IMR-90 (cell line): ENCODE measurements at regions not wholly inside any gene's neighbourhood (a gene's known extent, or its start where the extent isn't known, plus 50 kb on each side); places are given as distances from the start of the nearest gene placed in this dataset.

Experiments
- ATAC-seq: fragments of 200-7000 bp; cut with Tn5 transposase; 2 replicates; pipeline ENCODE4 v1.9.1; 2020; ENCODE audit warnings: low read depth, mild to moderate bottlenecking, moderate library complexity
- BruUV-seq: library from RNA; stranded (reverse); fragments of 400-500 nt; replicated peaks from 2 replicates; lab custom pipeline; 2021; lab: Mats Ljungman, UMichigan
- CTCF ChIA-PET: fragments of 300-600 bp; formaldehyde crosslinking; extraction: SDS; loops from one replicate; lab custom pipeline; 2021; ENCODE audit warnings: antibody characterized with exemption; lab: Yijun Ruan, JAX
- POLR2A ChIA-PET: fragments of 300-600 bp; sonication (Branson Sonifier 250); formaldehyde crosslinking; loops from one replicate; lab custom pipeline; 2022; ENCODE audit warnings: antibody characterized with exemption; ENCODE audit not compliant: unreplicated experiment; lab: Charles Lee
- DNase-seq: peaks from one replicate; pipeline ENCODE4 v3.0.0; 2013
- H2AFZ ChIP-seq: replicated peaks from 2 replicates; pipeline ENCODE3; 2013; ENCODE audit warnings: low read length, mild to moderate bottlenecking; ENCODE audit not compliant: poor library complexity
- H2AK5ac ChIP-seq: 2 replicates; pipeline ENCODE4 v1.6.1; 2013; ENCODE audit warnings: low read depth, low read length, inconsistent platforms
- H2AK9ac ChIP-seq: replicated peaks from 2 replicates; pipeline ENCODE3; 2013; ENCODE audit warnings: mild to moderate bottlenecking, low read depth, low read length, moderate library complexity; ENCODE audit not compliant: poor library complexity
- H2BK120ac ChIP-seq: 2 replicates; pipeline ENCODE4 v1.6.1; 2013; ENCODE audit warnings: low read depth, low read length, inconsistent platforms
- H2BK15ac ChIP-seq: 3 replicates; pipeline ENCODE4 v1.6.1; 2013; ENCODE audit warnings: low read depth, low read length, inconsistent platforms
- H2BK20ac ChIP-seq: 2 replicates; pipeline ENCODE4 v1.6.1; 2013; ENCODE audit warnings: low read depth, mild to moderate bottlenecking, inconsistent platforms, low read length, moderate library complexity
- H2BK5ac ChIP-seq: 2 replicates; pipeline ENCODE4 v1.6.1; 2013; ENCODE audit warnings: mild to moderate bottlenecking, low read depth, low read length, inconsistent platforms; ENCODE audit not compliant: poor library complexity, severe bottlenecking
- H3K14ac ChIP-seq: replicated peaks from 2 replicates; pipeline ENCODE4 v1.6.1; 2013; ENCODE audit warnings: low read depth, low read length, inconsistent platforms
- H3K18ac ChIP-seq: 2 replicates; pipeline ENCODE4 v1.6.1; 2013; ENCODE audit warnings: low read depth, low read length, control low read depth
- H3K23ac ChIP-seq: 2 replicates; pipeline ENCODE4 v1.6.1; 2013; ENCODE audit warnings: low read depth, low read length, inconsistent platforms
- H3K27ac ChIP-seq: 2 replicates; pipeline ENCODE4 v1.5.1; 2013; ENCODE audit warnings: mild to moderate bottlenecking, control low read depth, low read length; ENCODE audit not compliant: insufficient read depth
- H3K27me3 ChIP-seq: 2 replicates; pipeline ENCODE4 v1.6.1; 2013; ENCODE audit warnings: low read length; ENCODE audit not compliant: control insufficient read depth, insufficient read depth
- H3K36me3 ChIP-seq: 2 replicates; pipeline ENCODE4 v1.6.1; 2013; ENCODE audit warnings: low read length, mixed read lengths; ENCODE audit not compliant: control insufficient read depth, insufficient read depth
- H3K4ac ChIP-seq: 2 replicates; pipeline ENCODE4 v1.6.1; 2013; ENCODE audit warnings: low read depth, low read length, inconsistent platforms
- H3K4me1 ChIP-seq: 2 replicates; pipeline ENCODE4 v1.6.1; 2013; ENCODE audit warnings: low read length, mixed read lengths; ENCODE audit not compliant: control insufficient read depth, insufficient read depth
- H3K4me2 ChIP-seq: 2 replicates; pipeline ENCODE4 v1.6.1; 2013; ENCODE audit warnings: low read depth, mild to moderate bottlenecking, control low read depth, low read length, moderate library complexity
- H3K4me3 ChIP-seq: 2 replicates; pipeline ENCODE4 v1.5.1; 2013; ENCODE audit warnings: low read depth, mild to moderate bottlenecking, control low read depth, low read length, moderate library complexity; ENCODE audit not compliant: insufficient read depth
- H3K56ac ChIP-seq: 2 replicates; pipeline ENCODE4 v1.6.1; 2013; ENCODE audit warnings: low read length, inconsistent platforms; ENCODE audit not compliant: insufficient read depth; ENCODE audit errors: extremely low read depth
- H3K79me1 ChIP-seq, 2 experiments: 2 replicates each; pipeline ENCODE4 v1.6.1; 2013; ENCODE audit warnings: low read length in 2 of 2, inconsistent platforms in 1 of 2, low read depth in 1 of 2
- H3K9ac ChIP-seq: 2 replicates; pipeline ENCODE4 v1.6.1; 2013; ENCODE audit warnings: low read depth, low read length, control low read depth
- H3K9me1 ChIP-seq: 2 replicates; pipeline ENCODE4 v1.6.1; 2013; ENCODE audit warnings: low read length, inconsistent platforms; ENCODE audit not compliant: insufficient read depth
- H3K9me3 ChIP-seq: 2 replicates; pipeline ENCODE4 v1.6.1; 2013; ENCODE audit warnings: low read length; ENCODE audit not compliant: control insufficient read depth, insufficient read depth
- H4K20me1 ChIP-seq: 2 replicates; pipeline ENCODE4 v1.6.1; 2013; ENCODE audit warnings: low read length, inconsistent platforms; ENCODE audit not compliant: insufficient read depth
- H4K5ac ChIP-seq: 2 replicates; pipeline ENCODE4 v1.6.1; 2013; ENCODE audit warnings: mild to moderate bottlenecking, low read depth, low read length, control low read depth
- H4K8ac ChIP-seq, 2 experiments: 2 replicates each; pipeline ENCODE4 v1.6.1; 2013; ENCODE audit warnings: low read depth in 2 of 2, low read length in 2 of 2, control low read depth in 1 of 2, inconsistent platforms in 1 of 2
- H4K91ac ChIP-seq: 2 replicates; pipeline ENCODE4 v1.6.1; 2013; ENCODE audit warnings: low read depth, low read length, inconsistent platforms; ENCODE audit not compliant: insufficient read depth
- CEBPB ChIP-seq: IDR thresholded peaks from 2 replicates; pipeline ENCODE4 v1.6.1; 2012; ENCODE audit warnings: low read depth, low read length, improper control_type of control experiment
- RCOR1 ChIP-seq: IDR thresholded peaks from 2 replicates; pipeline ENCODE4 v1.6.1; 2012; ENCODE audit warnings: mild to moderate bottlenecking, low read length, improper control_type of control experiment; ENCODE audit not compliant: insufficient replicate concordance
- dilution Hi-C: fragments of 300-500 bp; cut with HindIII; formaldehyde crosslinking; loops from one replicate; pipeline ENCODE4 v1.14.3; 2018; ENCODE audit warnings: low sequenced_read_pairs; ENCODE audit not compliant: unreplicated experiment
- in situ Hi-C: fragments of 300-500 bp; cut with MboI; formaldehyde crosslinking; loops from 3 replicates; pipeline ENCODE4 v1.14.3; 2019; ENCODE audit warnings: low sequenced_read_pairs, inconsistent platforms, mixed read lengths
- intact Hi-C: fragments of 100-400 bp; cut with micrococcal nuclease; formaldehyde crosslinking; loops from 2 replicates; pipeline ENCODE4 v1.10.0; 2022

GRCh38 chr17:34798581-34798980, 162.7 kb downstream of the CCT6B start:
- POLR2A ChIA-PET, result no interaction called here
- no peak overlapping the region for H2BK15ac ChIP-seq
- no peaks in the 10 kb centered on the region for H3K9me3 ChIP-seq
- dilution Hi-C loops (no loop called here), in situ Hi-C loops (no loop called here), intact Hi-C loops (no loop called here)
- no peak overlapping the region for H2AFZ ChIP-seq
- no peak overlapping the region for H3K56ac ChIP-seq
- H2AK9ac ChIP-seq, result no peak overlapping the region
- H3K4me2 ChIP-seq, result no peak overlapping the region
- no peak overlapping the region for H3K14ac ChIP-seq
- H4K5ac ChIP-seq, result no peak overlapping the region
- DNase-seq (no peak), ATAC-seq (no peak)
- H3K4me1 ChIP-seq, result no peaks in the 10 kb centered on the region
- no peaks in the 10 kb centered on the region for H3K79me1 ChIP-seq
- no peak overlapping the region for H3K23ac ChIP-seq
- H2BK20ac ChIP-seq, result no peak overlapping the region
- TF ChIP-seq CEBPB (no peak), RCOR1 (no peak)
- CTCF ChIA-PET, result no interaction called here
- no TSS peak for BruUV-seq
- no peak overlapping the region for H3K4ac ChIP-seq
- no peak overlapping the region for H4K91ac ChIP-seq
- H2AK5ac ChIP-seq, result no peak overlapping the region
- H3K36me3 ChIP-seq, result no peaks in the 10 kb centered on the region
- H3K9ac ChIP-seq, result no peak overlapping the region
- no peak overlapping the region for H2BK120ac ChIP-seq
- H3K27ac ChIP-seq, result no peak overlapping the region
- no peaks in the 10 kb centered on the region for H4K20me1 ChIP-seq
- H3K9me1 ChIP-seq, result no peaks in the 10 kb centered on the region
- no peak overlapping the region for H4K8ac ChIP-seq
- no peak overlapping the region for H3K18ac ChIP-seq
- no peak overlapping the region for H2BK5ac ChIP-seq
- H3K4me3 ChIP-seq, result no peak overlapping the region
- H3K27me3 ChIP-seq, result no peaks in the 10 kb centered on the region
